NOMO-1 treated with dmso at 0.1 percent for 144 hours (cell line): ENCODE measurements at regions not wholly inside any gene's neighbourhood (a gene's known extent, or its start where the extent isn't known, plus 50 kb on each side); places are given as distances from the start of the nearest gene placed in this dataset.

Experiments
- DNase-seq: peaks from one replicate; lab custom pipeline; 2025; ENCODE audit not compliant: unreplicated experiment; lab: John Stamatoyannopoulos, UW

DNA sequence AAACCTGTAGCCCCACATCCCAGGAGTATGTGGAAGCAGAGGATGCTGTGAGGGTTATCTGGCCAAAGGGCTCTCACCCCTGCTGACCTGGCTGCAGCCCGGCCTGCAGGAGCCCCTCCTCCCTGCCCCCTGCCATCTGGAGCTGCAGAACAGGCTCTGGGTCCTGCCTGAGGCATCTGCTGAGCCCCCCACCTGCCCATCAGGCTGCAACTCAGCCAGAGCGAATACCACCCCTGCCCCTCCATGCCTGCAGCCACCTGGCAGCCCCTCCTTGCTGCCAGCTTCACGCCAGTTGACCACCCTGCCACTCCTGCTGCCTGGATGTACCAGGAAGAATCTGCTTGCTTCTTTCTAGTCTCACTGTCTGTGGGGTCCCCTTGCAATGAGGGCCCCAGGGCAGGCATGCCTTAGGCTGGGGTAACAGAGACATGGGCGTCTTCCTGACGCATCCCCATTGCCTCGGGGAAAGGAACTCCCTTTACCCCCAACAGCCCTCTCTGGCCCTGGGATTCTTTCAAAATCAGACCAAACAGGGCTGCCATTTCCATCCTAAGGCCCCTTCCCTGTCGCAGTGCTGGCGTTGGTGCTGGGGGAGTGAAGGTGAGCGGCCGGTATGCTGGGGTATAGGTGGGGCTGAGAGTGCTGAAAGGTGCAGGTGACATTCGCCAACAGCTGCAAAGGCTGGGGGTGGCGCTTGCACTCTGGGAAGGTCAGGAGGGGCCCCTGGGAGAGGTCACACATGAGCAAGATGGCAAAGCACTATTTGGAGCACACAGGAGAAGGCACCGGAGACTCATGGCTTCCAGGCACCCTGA is 1334.6 kb downstream of the TBC1D22A start:
- DNase-seq: no peak

DNA sequence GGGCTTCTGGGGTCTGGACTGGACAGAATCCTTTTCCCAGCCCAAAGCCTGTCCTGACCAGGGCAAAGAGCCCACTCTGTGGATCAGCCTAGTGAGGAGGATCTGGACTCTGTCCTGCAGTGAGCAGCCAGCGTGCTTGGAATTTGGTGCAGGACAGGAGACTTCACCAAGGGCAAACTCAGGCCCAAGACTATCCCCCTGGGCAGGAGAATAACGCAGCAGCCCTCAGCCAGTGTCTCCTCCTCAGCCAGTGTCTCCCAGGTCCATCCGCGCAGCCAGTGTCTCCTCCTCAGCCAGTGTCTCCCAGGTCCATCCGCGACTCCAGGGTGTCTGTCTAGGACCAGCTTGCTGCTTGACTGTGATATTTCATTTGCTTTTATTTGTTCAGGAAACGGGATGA is 1334.0 kb downstream of the TBC1D22A start:
- no peak for DNase-seq

DNA sequence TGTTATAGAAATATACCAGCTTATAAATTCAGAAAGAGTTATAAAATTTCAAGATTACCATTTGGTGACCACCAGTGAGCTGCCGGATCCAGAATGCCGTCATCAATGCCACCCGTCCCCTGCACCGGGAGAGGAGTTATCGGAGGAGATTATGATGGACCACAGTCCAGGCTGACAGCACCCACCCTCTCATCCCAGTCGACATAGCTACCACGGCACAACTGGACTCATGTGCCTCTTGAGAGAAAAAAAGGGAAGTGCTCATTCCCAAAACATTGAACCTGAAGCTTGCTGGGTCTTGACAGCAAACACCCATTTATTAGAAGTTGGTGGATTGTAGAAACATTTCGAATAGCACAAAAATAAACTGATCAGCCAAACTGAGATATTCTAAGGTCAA is 1331.5 kb downstream of the TBC1D22A start:
- no peak for DNase-seq

DNA sequence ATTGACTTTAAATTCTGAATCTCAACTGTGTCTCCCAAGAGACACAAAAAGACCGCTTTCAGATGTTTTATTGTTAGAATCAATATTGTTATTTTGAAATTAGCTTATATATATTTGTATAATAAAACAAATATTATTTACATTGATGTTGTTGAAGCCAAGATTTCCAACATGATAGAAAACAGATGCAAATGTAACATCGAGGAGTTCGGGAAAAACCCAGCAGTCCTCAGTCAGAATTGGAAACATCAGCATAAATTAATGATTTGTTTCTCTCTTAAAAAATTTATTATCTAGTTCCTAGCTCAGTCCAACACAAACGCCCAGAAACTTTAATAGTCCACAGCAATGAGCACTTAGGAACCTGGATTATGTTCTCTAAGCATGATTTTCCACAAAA is 1330.4 kb downstream of the TBC1D22A start:
- no peak for DNase-seq

DNA sequence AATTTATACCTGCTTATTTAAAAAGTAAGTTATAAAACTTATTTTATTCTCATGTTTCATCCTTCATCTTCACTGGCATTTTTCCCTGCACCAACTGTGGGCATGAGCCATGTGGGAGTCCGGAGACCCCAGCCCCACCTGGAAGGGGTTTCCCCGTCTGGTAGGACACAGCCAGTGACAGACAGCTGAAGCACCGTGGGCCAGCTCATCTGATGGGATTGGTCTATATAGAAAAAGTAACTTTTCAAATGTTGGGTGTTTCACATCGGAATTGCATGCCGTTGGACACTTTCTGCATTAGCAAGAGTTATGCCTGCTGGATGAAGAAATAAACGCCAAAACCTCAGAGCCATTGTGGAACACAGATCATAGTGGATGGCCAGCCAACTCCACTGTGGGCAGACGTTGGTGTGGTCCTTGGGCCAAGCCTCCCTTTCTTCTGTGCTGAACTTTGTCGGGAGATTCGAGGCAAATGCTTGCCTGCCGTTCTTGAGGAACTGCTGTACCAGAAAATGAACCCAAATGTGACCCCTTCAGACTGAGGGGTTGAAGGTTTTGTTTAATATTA is 1329.3 kb downstream of the TBC1D22A start:
- DNase-seq: no peak

DNA sequence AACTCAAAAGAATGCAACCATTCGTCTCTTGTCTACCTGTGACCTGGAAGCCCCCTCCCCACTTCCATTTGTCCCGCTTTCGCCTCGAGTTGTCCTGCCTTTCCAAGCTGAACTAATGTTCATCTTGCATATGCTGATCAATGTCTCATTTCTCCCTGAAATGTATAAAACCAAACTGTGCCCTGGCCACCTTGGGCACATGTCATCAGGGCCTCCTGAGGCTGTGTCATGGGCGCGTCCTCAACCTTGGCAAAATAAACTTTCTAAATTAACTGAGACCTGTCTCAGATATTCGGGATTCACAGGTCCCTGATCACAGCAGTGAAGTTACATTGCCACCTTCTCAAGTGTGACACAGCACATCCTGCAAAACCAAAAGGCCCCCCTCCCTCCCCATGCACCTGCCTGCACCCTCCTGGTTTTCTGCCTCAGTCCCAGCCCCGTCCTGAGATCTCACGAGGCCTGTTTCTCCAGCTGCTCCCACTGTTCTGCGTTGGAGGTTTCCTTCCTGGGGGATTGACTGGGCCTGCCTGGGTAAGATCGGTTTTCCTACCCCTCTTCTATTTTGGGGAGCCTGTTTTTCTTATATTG is 1328.7 kb downstream of the TBC1D22A start:
- DNase-seq: no peak

DNA sequence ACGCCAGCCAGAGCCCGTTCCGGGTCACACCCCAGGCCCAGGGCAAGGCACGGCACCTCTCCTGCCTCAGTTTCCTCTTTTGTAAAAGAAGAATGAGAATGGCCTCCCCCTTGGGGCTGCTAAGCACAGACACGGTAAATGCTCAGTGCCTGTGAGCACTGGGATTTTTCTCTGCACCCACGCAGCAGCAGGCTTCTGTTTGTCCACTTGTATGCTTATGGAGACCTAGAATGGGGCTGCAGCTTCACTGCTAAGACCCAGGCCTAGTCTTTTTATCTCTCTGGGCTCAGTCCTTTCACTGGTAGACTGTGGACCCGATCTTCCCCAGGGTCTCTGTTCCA is 1327.9 kb downstream of the TBC1D22A start:
- DNase-seq: no peak

DNA sequence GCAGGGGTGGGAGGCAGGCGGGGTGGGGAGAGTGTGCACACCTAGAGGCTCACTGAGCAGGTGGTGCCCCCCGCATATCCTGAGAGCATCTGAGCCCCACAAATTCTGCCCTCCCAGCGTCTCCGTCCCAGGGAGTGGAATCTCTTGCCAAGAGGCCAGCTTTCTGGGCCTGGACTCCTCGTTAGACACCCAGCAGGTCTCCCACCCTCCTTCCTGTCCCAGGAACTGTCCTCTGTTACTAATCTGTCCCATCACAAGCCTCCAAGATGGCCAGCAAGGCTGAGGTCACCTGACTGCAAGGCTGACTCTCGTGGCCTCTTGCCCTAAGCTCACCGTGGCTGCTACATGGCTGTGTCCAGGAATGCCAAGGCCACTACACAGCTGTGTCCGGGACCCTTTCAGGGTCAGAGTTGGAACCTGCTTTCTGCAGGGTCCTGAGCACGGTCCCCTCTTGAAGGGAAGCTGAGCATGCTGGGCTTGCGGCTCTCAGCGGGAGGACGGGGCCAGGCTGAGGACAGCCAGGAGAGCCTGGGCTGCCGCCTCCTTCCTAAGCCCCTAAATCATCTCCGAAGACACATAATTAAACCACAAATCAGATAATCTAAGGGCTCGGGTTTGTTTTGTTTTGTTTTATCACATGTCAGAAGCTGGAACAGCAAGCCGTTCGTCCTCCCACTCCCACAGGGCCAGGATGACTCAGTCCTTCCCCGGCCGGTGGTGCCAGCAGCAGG is 1327.3 kb downstream of the TBC1D22A start:
- no peak for DNase-seq

DNA sequence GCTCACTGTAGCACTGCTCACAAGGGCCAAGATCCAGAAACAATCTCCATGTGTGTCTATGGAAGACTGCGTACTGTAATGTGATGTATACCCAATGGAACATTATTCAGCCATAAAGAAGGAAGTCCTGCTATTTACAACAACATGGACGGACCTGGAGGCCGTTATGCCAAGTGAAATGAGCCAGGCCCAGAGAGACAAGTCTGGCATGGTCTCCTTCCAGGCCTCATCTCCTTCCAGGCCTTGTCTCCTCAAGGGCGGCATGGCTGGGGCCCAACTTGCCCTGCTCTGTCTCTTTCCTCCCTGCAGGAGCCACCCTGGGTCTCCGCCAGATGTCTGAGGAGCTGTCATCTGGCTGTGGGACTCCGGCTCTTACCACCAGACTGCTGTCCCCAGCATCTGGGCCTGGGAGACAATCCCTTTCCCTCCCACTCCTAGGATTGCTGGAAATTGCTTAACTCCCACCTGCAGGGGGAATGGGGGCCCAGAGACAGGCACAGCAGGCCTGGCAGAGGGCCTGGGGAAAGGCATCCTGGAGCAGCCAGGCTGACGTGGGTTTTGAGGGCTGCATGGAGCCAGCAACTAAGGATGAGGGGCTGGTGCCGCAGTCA is 1326.6 kb downstream of the TBC1D22A start:
- no peak for DNase-seq

DNA sequence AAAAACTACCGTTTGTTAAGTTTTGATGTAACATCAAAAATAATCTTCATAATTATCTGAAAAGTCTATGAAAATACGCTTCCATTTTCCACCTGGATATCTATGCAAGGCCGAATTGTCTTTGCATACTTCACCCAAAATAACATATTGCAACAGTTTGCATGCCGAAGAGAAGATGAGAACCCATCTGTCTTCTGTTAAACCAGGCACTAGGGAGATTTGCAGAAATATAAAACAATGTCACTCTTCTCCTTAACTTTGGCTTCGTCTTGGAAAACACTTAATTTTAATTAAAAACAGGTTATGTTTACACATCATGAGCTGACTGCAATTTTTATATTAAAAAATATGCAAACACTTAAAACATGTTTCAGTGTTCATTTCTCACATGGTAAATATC is 1325.8 kb downstream of the TBC1D22A start:
- DNase-seq: no peak

DNA sequence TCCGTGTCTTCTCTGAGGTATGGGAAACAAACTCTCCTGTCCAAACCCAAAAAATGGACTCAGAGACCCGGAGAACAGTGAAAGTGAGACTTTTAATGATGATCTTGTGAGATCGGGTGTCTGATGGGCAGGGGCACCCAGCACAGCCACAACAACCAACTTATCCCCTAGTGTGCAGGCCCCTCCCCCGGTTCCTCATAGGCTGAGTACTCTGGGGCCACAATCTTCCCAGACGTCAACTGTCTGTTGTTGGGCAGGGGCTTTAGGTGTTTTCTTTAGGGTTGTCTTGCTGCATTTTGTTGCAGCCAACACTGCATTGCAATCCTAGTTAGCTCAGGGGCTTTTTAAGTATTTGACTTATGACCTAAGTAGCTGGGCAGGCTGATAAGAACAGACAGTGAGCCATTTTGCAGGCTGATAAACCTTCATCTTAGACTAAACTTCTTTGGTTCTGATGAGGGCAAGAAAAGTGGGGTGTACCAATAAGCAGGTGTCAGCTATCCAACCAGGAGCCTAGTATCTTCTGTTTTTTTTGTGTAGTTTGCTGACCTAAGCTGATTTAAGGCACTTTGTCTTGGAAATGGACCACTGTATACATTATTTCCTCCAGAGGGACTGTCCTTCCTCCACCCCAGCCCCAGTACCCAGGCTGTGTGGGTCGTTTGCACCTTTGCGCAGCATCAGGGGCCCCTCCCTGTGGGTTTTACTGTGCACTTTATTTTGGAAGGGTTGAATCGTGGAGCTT is 1323.6 kb downstream of the TBC1D22A start:
- DNase-seq: no peak

DNA sequence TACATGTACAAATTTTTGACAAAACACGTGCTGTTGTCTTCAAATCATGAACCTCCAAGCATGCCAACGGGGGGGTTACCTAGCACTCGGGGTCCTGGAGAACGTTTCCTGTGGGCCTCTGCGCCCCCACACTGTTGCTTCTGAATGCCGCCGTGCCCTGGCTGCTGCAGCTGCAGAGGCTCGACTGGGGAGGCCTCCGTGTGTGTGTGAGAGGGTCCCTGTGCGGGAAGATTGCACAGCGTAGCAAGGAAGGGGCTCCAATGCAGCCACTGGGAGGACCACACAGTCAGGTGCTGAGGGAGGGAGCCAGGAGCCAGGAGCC is 1322.2 kb downstream of the TBC1D22A start:
- no peak for DNase-seq

DNA sequence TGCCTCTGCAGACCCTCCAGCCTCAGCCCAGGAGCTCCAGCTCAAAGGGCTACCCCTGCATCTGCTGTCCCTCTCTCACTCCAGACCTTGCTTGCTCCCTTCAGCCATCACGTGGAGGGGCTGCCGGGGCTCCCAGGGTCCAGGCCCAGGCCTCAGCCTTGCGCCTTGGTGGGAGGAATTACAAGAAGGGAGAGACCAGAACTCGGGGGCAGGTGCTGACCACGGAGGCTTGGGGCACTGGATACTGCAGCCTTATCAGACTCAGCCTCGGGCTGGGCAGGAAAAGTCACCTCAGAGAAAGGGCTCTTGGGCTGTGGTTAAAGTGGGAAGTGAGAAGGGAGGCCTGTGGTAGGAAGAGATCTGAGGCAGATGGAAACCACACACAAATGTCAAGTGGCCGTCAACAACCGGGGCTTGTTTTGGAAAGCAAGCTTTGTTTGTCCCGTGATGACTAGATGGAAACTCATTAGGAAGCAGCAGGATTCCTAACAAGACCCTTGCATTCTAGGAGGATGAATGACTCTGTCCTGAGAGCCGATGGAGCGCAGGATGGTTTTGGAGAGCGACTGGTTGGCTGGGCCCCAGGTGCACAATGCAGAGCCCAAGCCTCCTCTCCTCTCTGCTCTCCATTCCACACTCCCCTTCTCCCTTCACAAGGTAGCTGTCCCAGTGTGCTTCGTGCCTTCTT is 1321.7 kb downstream of the TBC1D22A start:
- peak; percentile 5 for DNase-seq

DNA sequence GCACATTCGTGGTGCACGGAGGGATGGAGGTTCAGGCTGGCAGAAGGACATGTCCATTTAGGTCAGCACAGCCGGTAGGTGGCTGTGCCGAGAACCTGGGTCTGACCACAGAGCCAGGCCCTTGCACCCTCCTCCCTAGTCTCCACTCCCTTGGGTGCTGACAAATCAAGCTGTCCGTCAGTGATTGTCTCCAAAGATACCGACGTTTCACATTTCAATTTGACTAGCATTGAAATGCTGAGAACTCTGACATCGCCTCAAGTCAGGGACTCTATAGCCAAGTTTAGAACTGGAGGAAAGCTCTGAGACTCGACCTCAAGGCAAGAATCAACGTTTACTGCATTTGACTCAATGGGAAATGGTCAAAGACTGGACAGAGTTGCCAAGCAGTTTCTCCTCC is 1321.1 kb downstream of the TBC1D22A start:
- no peak for DNase-seq

DNA sequence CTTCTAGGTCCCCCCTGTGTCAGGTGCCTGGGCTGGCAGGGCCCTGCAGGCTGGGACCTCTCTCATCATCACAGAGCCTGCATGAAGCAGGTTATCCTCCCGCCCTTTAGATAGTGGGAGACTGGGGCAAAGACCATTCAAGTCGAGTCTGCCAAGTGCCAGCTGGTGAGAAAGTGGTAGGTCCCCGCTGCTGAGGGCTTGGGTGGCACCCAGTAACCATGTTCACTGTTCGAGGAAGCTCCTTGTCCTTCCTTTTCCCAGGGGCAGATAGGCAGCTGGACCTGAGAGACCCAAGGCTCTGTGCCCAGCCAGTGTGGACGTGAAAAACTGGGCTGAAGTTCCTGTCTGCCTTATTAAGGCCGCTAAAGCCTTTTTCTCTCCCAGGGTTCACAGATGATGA is 1319.8 kb downstream of the TBC1D22A start:
- DNase-seq: no peak

DNA sequence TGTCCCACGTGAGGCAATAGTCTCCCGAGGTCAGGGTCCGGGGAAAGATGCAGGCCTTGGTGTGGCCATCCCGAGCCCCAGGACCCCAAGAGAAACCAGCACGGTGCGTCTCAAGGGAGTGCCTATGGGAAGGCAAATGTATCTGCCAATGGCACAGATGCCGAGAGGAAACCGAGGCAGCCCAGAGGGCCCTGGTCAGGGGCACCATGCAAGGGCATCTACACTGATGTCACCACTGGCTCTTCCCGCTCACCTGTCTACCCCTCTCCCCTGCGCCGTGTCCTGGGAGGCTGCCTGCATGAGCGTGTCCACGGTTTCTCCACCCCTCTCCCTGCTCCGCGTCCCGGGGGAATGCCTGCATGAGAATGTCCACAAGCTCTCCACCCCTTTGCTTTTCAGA is 1318.8 kb downstream of the TBC1D22A start:
- DNase-seq: no peak

DNA sequence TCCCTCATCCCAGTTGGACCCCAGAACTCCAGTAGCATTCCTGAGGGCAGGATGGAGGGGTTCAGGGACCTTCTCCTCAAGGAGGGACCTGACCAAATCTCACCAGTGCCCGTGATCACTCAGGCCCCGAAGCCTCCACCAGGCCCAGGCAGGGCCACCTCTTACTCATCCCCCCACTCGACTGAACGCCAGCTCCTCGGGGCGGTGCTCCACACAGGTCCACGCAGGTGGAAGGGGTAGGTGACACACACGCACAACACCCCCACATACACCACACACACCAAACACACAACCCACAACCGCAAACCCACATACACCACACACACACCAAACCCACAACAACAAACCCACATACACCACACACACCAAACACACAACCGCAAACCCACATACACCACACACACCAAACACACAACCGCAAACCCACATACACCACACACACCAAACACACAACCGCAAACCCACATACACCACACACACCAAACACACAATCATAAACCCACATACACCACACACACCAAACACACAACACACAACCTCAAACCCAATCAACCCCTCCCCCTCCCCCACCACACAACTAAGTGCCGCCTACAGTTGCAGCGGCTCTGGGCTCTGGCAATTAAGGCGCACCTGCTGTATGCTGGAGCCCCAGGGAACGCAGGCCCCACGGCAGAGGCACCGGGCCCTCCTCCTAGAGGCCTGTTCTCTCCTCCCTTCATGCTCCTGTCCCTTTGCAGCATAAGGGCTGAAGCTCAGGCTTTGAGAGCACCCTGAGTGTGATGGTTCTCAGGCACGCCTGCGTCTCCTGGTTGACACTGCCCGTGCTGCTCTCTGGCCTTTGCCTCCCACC is 1318.1 kb downstream of the TBC1D22A start:
- DNase-seq: no peak

DNA sequence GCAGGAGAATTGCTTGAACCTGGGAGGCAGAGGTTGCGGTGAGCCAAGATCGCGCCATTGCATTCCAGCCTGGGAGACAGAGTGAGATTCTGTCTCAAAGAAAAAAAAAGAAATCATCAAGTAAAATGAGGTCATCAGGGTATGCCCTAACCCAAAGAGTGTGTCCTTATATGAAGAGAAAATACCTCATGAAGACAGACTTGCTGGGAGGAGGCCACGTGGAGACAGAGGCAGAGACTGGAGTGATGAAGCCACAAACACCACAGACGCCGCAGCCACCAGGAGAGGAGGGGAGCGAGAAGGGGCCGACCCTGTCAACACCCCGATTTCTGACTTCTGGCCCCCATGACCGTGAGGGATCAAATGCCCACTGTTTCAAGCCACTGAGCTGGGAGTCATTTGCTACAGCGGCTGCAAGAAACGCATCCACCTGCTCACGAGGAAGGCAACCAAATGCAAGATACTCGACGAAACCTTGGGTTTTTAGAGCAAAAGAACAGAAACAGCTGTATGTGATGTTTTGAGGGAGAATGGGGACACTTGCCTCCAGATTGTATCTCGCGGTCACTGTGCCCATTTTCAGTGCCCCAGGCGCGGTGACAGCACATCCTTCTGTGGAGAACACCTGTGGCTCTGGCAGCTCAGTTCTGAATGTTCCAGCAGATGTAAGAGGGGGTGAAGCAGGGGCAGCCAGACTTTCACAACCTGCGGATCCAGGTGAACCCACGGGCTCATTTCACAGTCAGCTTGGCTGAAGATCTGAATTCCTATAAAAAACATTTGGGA is 1317.2 kb downstream of the TBC1D22A start:
- DNase-seq: no peak

DNA sequence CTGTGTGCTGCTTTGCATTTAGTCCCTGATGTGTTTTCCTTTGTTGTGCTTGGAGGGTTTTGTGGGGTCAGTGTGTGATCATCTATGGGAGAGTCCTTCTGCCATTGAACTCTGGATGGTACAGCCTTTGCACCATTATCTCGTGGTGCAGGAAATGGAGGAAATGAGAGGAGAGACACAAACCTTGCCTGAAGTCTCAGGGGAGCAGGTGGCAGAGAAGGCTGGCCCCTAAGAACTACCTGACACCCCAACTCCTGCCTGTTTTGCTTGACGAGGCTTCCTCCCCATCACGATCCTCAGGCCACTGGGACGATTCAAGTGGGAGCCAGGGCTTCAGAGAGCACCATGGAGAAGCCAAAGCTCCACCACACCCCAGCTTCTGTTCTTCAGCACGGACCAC is 1316.4 kb downstream of the TBC1D22A start:
- no peak for DNase-seq
